MM.1S (cell line): ENCODE measurements at regions not wholly inside any gene's neighbourhood (a gene's known extent, or its start where the extent isn't known, plus 50 kb on each side); places are given as distances from the start of the nearest gene placed in this dataset.

Source experiments
- CTCF ChIP-seq: fragments of 300-600 bp; sonication (generic); IDR thresholded peaks from 2 replicates; pipeline ENCODE4 v1.5.1; 2016; ENCODE audit warnings: antibody characterized with exemption, low read length, mixed read lengths
- EZH2 ChIP-seq: fragments of 300-600 bp; sonication (generic); optimal IDR thresholded peaks from 2 replicates; pipeline ENCODE3; 2017; ENCODE audit warnings: low read depth, mild to moderate bottlenecking, antibody characterized with exemption, low read length, mixed read lengths

- TF ChIP-seq EZH2 (no peak), CTCF (no peak)
These were observed 193.6 kb upstream of the RNF32 start for GRCh38 chr7:156446990-156447389.
